ENCODE measurements at regions not wholly inside any gene's neighbourhood (a gene's known extent, or its start where the extent isn't known, plus 50 kb on each side); places are given as distances from the start of the nearest gene placed in this dataset.

GRCh38 chr2:239725551-239725890 is 299.6 kb downstream of the NDUFA10 start:
- TF ChIP-seq SIN3A (IDR thresholded peaks at IDR 0.05; ENCODE audit: borderline replicate concordance, insufficient read depth, low read length) (no peak), POLR2AphosphoS5 (IDR thresholded peaks at IDR 0.05; ENCODE audit: low read depth, low read length) (no peak), REST (IDR thresholded peaks at IDR 0.05; ENCODE audit: insufficient read depth in 1 of 2, low read depth in 2 of 2, low read length in 2 of 2) (no peak), TAF1 (IDR thresholded peaks at IDR 0.05; ENCODE audit: borderline replicate concordance, insufficient read depth, low read length) (no peak), FOXP2 (optimal IDR thresholded peaks at IDR 0.05; ENCODE audit: borderline replicate concordance, extremely low read depth, extremely low read length, insufficient read depth) (no peak)

GRCh38 chr2:239724851-239725550 is 300.1 kb downstream of the NDUFA10 start:
- no peak for TF ChIP-seq REST (IDR thresholded peaks at IDR 0.05; ENCODE audit: insufficient read depth in 1 of 2, low read depth in 2 of 2, low read length in 2 of 2)
- TF ChIP-seq FOXP2 (optimal IDR thresholded peaks at IDR 0.05; ENCODE audit: borderline replicate concordance, extremely low read depth, extremely low read length, insufficient read depth) = no peak
- TF ChIP-seq SIN3A (IDR thresholded peaks at IDR 0.05; ENCODE audit: borderline replicate concordance, insufficient read depth, low read length) = no peak
- TF ChIP-seq POLR2AphosphoS5 (IDR thresholded peaks at IDR 0.05; ENCODE audit: low read depth, low read length) = no peak
- no peak for TF ChIP-seq TAF1 (IDR thresholded peaks at IDR 0.05; ENCODE audit: borderline replicate concordance, insufficient read depth, low read length)

GRCh38 chr2:239724194-239724849 is 300.8 kb downstream of the NDUFA10 start:
- TF ChIP-seq POLR2AphosphoS5 (IDR thresholded peaks at IDR 0.05; ENCODE audit: low read depth, low read length) = no peak
- TF ChIP-seq REST (IDR thresholded peaks at IDR 0.05; ENCODE audit: insufficient read depth in 1 of 2, low read depth in 2 of 2, low read length in 2 of 2) = no peak
- TF ChIP-seq TAF1 (IDR thresholded peaks at IDR 0.05; ENCODE audit: borderline replicate concordance, insufficient read depth, low read length) = no peak

GRCh38 chr2:239723486-239724193 is 301.5 kb downstream of the NDUFA10 start:
- TF ChIP-seq FOXP2 (optimal IDR thresholded peaks at IDR 0.05; ENCODE audit: borderline replicate concordance, extremely low read depth, extremely low read length, insufficient read depth) (no peak), POLR2AphosphoS5 (IDR thresholded peaks at IDR 0.05; ENCODE audit: low read depth, low read length) (no peak), REST (IDR thresholded peaks at IDR 0.05; ENCODE audit: insufficient read depth in 1 of 2, low read depth in 2 of 2, low read length in 2 of 2) (no peak), SIN3A (IDR thresholded peaks at IDR 0.05; ENCODE audit: borderline replicate concordance, insufficient read depth, low read length) (no peak), TAF1 (IDR thresholded peaks at IDR 0.05; ENCODE audit: borderline replicate concordance, insufficient read depth, low read length) (no peak)
